ENCODE measurements at regions not wholly inside any gene's neighbourhood (a gene's known extent, or its start where the extent isn't known, plus 50 kb on each side); places are given as distances from the start of the nearest gene placed in this dataset.
"Not testable (repeated sequence)": the region's sequence is repeated elsewhere in the genome, so short reads cannot be mapped to it uniquely, and the experiment has no call there.

DNA sequence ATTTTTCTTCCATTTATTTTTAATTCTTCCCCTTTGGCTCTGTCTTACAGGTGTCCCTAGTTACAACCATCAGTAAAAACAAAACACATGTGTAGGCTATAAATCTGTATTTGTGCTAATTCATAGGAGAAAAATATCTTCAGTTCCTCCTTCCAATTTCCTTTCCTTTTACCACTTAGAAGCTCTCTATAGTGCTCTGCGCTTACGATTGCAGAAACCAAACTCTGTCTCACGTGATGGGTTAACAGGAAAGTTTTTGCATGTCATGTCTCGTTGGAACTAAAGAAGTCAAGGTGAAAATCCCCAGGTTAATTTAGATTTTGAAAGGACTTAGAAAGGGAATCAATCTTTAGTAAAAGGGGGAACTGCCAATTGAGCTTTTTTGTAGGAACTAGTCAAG is 1390.5 kb upstream of the ZEB2 start:
- DNase-seq = no peak

DNA sequence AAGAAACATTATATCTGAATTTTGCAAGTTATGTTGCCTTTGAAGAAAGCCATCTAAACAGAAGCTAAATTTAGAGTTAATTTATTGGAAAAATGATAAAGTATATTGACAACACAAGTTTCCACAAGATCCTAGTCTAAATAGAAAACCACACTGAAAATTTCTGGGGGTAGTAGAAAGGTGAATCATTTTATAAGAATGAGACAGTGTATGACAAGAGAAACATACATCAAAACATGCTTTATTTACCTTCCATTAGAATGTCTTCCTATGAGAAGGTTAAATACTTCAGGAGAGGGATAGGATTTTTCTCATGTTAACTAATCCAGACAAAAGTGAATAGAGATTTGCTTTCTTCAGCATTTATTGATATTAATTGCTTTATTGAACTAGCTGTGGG is 1389.8 kb upstream of the ZEB2 start:
- DNase-seq = no peak

DNA sequence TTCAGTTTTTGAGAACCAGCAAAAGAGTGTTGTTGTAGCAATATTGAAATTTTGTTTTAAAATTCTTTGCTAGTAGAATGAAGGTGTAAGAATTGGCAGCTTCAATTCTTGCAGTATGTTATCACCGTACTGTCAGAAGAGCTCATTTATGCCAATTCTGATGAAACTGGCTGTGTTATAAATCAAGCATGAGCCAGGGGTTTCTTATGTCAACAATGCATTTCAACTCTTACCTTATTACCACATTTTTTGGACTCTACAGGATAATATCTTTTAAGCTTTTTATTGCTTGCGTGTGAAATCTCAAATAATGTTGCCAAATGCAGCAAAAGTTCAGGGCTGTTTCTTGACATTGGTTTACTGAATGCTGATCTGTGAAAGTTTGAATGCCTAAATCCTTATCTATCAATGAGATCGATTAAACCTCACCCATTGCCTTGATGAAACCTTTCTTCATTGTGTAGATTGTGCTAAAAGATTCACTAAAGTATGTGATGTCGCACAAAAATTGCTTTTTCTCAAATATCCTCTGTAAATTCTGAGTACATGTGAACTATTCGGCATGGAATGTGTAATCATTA is 1389.3 kb upstream of the ZEB2 start:
- DNase-seq = no peak

DNA sequence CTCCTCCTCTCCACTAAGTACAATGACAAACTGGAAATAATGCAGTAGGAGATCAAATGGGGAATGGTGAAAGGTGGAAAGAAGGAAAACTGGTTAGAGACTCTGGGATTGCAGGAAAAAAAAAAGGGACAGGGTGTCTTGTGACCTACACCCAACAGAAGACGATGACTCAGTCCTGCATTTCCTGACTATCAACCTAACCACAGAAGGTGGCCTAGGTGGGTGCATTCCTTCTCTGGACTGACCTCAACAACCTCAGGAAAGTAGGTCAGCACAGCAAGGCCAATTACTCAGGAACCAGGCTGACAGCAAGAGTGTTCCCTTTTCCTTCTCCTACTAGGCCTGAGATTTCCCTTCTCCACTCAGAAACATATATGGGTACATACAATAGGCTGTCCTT is 1386.4 kb upstream of the ZEB2 start:
- DNase-seq = no peak

DNA sequence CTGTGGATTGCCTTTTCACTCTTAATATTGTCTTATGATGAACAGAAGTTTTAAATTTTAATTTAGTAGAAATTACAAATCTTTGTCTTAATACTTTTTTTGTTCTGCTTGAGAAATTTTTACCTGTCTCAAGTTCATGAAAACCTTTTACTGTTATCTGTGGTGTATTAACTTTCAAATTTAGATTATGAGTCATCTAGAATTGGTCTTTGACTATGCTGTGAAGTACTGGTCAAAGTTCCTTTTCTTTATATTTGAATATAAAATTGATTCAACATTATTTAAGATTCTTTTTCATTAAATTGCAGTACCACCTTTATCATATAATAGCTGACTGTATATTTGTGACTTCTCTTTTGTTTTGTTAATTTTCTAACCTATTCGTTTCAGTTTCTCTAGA is 1385.5 kb upstream of the ZEB2 start:
- DNase-seq = no peak

DNA sequence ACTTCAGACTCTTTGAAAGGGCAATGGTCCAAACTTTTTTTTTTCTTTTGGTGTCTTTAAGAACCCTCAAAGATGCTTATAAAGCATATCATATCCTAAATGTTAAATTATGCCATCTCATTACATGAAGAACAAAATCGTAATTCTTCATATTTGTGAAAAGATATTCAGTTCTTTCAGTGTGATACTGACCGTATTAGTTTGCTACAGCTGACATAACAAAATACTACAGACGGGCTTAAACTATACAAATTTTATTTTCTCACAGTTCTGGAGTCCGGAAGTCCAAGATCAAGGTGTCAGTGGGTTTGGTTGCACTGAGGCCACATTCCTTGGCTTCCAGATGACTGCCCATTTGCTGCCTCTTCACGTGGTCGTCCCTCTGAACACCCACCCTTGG is 1377.2 kb upstream of the ZEB2 start:
- DNase-seq = no peak

DNA sequence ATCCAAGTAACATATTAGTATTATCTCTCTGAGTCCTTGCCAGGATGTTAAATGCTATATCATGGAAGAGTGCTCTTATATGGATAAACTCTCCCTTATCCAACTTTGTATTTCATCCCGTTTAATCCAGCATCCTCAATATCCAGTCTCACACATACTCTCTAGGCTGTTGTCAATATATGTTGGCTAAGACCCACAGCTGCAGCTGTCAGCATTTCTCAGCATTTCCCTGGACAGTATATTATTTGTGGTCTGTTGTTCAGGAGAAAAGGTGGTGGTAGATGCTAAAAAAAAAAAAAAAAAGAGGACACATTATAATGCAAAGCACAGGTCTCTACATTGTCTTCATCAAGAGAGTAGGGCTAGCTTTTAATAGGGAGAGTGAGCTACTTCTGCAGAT is 1368.0 kb upstream of the ZEB2 start:
- no peak for DNase-seq

DNA sequence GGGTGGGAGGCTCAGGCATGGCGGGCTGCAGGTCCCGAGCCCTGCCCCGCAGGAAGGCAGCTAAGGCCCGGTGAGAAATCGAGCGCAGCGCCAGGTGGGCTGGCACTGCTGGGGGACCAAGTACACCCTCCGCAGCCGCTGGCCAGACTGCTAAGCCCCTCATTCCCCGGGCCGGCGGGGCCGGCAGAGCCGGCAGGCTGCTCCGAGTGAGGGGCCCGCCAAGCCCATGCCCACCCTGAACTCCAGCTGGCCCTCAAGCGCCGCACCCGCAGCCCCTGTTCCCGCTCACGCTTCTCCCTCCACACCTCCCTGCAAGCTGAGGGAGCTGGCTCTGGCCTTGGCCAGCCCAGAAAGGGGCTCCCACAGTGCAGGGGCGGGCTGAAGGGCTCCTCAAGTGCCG is 1361.1 kb upstream of the ZEB2 start:
- not testable (repeated sequence) for DNase-seq

DNA sequence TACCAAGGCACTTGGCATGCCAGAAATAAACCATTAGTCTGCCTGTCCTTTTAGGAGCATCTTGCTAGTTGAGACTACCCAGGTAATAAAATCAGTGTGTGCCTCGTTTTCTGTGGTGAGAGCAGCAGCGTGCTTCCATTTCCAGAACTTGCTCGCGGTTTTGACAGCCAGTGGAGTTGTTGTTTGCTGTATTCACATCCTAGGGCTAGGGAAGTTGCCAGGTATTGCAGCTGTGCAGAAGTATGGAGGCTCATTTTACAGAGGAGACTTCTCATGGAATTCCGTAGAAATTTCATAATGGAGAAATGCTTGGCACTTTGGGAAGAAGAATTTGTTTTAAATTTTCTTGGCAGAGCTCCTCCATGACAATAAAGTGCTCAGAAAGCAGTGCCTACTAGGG is 1355.1 kb upstream of the ZEB2 start:
- no peak for DNase-seq

DNA sequence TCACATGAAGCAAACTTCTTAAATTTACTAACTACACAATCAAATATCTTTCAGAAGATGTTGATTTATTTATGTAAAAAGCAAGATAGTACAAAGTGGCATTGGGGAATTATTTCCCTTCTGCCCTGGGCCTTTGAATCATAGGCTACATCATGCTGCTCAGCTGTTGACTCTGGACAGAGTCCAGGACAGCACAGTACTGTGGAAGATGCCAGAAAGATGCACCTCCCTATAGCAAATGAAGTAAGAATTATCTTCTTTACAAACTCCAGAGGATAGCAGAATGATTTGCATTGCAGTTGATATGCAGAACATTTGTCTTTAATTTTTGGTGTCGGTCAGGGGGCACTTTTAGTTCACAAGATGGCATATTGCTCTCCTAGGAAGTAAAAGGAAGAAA is 1354.5 kb upstream of the ZEB2 start:
- no peak for DNase-seq

DNA sequence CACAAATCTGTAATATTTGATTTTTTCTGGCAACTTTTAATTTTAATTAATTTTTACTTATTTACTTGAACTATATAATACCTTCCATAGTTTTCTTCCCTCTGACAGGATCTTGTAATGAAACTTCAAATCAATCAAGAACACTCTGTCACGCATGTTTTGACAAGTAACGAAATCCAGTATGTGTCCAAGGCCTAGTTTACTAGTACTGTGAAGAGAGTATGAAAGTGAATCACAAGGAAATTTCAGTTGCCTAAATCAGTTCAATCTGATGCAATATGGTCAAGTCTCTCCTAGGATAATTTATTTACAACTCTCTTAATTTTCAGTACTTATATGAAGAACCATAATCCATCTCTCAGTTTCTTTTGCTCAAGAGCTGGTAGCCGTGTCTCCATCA is 1344.6 kb upstream of the ZEB2 start:
- no peak for DNase-seq

DNA sequence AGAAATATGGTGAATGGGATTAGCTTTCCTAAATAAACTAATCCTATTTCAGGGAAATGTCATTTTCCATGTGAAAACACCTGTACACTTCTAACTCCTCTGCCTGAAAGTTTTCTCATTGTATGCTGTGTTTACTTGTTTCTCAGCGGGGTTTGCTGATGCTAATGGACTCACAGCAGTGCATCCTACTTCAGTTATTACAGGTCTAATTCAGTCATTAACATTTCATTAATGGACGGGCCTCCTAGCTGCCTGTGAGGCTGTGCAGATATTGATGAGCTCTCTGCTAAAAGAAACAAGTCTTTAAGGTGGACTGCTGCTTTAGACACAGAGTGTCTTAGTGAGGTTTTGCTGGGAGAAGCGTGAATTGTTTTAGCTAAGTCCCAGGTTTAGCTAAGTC is 1342.0 kb upstream of the ZEB2 start:
- DNase-seq = no peak

DNA sequence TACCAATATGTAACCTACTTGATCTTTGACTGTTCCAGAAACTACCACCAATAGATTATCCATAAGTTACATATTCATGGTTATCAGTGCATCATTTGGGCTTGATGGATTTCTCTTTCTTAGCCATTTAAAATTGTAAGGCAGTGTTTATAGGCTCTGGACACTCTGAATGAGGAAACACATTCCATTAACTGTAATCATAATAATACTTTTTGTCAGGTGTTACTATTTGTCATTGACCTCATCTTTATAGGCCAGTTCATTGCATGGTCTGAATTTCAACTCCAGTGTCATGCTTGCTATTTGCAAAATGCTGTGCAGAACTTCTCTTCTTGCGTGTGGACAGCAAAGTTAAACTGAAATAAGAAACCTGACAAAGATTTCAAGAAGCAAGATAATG is 1340.2 kb upstream of the ZEB2 start:
- DNase-seq = no peak

DNA sequence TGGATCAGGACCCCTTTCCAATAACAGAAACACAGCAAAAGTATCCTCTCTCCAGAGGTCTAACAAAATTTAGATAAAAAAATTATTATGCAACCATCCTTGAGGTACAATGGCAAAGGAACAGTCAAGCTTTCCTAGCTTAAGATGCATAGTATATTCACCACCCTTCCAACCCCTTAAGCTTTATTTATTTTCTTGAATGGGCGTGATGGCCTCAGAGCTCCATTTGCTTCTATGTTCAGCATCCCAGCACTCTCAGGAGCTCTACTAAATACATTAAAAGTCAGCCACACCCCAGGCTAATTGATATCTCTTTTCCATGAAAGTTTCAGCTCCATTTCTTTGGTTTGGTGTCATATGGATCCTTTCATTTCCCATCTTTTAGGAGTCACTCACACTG is 1335.2 kb upstream of the ZEB2 start:
- DNase-seq = no peak

DNA sequence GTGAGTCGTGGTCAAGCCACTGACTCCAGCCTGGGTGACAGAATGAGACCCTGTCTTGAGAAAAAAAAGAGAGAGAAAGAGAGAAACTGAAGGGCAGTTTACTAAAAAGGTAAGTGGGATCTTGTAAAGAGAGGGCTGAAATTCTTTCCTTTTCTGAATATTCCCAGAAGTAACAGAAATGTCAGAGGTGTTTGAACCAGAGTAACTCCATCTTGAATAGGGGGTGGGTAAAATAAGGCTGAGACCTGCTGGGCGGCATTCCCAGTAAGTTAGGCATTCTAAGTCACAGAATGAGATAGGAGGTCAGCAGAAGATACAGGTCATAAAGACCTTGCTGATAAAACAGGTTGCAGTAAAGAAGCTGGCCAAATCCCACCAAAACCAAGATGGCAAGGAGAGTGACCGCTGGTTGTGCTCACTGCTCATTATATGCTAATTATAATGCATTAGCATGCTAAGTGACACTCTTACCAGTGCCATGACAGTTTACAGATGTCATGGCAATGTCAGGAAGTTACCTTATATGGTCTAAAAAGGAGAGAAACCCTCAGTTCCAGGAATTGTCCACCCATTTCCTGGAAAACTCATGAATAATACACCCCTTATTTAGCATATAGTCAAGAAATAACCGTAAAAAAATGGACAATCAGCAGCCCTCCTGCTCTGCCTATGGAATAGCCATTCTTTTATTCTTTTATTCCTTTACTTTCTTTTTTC is 1334.3 kb upstream of the ZEB2 start:
- no peak for DNase-seq

DNA sequence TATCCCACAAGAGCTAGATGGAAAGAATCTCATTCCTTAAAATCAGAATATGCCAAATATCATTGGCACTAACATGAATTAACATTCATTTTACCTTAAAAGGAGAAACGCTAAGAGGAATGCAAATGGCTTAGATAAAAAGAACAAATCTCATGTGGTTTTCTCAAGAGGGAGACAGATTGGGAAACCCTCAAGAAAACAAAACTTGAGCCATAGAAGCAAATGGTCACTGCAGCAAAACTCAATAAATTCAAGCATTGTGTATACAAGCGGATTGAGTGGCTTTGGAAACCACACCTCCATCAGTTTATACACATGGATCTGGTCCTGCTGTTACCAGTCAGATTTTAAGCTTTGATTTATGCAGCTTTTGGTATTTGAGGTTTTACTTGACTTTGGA is 1331.8 kb upstream of the ZEB2 start:
- peak in 1 of 2 experiments; percentile 1 for DNase-seq

DNA sequence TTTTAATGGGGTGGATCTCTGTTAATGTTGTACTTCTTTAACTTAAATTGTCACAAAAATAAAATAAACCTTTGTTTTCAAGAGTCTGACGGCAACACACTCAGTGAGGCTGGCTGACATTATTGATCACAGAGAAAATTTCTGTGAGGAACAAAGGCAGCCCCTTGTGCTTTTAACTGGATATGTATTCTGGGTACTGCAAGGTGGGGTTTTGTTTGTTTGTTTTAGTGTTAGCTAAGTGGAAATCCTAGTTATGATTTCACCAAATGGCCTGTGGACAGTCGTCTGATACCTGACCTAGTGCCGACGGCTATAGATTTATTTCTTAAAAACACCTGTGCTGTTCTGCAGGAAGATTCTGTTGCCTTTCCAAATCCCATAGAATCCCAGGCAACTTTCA is 1329.5 kb upstream of the ZEB2 start:
- DNase-seq = no peak

DNA sequence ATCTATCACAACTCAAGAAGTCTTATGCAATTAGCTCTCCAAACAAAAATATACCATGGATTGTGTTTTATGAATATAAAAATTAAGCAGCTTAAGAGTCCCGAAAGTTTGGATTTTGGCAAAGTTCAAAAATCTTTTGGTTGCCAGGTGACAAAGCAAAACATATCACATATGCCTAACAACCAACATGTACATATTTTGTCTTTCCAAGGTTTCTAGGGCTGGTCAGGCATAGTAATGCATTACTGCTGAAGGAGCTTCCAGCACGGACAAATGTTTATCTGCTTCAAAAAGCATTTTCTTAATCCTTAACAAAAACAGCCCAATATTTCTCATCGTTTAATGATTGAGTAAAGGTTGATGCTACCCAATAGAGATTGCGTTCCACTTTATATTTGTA is 1327.1 kb upstream of the ZEB2 start:
- DNase-seq = no peak

DNA sequence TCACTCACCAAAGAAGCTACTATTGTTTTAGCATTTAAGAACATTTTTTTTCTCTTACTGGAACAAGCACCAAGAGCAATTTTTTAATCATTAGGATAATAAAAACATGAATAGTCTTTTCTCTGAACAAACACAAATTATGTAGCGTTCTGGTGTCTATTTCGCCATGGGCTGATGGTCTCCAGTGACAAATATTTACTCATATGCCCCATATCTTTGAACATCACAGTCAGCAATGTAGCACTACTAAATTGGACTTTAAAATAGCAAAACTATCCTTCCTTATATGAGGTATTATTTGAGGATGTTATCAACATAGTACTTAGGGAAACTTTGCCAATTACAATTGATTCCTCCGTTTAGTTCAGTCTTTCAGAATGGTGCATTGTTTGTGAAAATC is 1326.0 kb upstream of the ZEB2 start:
- no peak for DNase-seq

DNA sequence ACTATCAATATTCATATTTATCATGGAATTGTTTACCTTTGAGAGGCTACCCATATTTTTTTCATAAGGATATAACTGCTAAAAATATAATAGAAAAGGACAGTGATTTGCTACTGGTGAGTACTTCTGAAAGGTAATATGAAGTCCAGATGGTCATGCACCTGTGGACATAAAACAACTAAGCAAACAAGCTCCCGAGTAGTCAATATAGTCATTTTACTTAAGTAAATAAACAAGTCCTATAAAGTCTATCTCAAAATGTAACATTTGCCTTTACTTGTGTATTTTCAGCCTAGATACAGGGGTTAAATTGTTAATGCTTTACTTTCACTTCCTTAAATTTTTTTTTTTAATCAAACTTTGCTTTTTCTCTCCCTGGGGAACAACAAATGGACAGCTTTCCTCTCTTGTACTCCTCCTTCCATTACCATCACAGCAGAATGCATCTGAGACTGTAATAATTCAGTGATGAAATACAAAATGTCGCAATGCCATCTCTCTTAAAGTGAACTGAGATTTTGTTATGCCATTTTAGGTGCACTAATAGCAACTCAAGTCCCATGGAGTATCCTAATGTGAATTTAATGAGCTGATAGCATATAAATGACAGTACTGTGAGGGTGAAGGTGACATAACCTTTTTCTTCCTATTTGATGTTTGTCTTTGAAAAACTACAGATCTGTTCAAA is 1325.4 kb upstream of the ZEB2 start:
- DNase-seq = peak; percentile 22 to 42

DNA sequence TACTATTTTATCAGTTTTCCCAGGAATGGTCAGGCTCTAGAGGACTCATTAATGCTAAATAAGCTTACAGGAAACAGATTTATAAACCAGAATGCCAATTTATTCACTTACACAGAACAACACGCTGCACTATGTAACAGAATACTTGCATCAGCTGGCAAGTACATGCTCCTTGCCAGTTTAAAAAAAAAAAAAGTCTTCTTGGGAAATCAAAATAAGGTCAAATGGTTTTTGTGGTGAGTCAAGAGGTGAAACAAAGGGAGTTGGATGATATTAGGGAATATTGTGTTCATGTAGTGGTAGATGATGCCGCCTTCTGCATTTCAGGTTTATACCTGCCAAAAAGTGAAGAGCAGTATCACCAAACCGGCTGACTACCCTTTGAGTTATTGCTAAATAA is 1322.1 kb upstream of the ZEB2 start:
- DNase-seq = no peak

DNA sequence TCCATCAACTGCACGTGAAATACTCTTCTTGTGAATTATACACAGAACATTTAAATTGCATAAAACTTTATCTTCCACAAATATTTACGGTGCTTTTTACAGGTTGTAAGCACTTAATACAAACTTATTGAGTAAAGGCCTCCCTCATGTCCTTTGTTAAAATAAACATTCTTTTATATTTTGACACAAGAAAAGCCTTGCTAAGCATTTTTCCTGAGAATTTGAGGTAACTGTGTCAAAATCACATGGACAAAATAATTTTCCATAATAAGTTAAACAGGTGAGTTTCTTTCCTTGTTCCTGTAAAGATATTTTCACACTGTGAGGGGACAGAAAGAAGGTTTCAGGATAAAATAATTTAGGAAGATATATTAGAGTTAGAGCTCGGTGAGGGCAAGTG is 1317.1 kb upstream of the ZEB2 start:
- DNase-seq = no peak

DNA sequence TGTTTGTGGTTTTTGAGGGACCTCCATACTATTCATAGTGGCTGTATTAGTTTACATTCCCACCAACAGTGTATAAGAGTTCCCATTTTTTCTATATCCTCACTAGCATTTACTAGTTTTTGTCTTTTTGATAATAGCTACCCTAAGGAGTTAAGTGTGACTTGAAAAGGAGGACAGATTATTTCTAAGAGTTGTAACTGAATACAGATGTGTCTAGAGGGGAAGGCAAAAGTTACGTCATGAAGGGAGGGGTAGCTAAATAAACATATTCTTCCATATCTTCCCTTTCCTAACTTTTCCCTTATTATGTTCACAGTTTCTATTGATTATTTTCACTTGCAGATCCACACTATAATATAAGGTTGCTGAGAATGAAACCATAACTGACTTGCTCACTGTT is 1315.7 kb upstream of the ZEB2 start:
- no peak for DNase-seq

DNA sequence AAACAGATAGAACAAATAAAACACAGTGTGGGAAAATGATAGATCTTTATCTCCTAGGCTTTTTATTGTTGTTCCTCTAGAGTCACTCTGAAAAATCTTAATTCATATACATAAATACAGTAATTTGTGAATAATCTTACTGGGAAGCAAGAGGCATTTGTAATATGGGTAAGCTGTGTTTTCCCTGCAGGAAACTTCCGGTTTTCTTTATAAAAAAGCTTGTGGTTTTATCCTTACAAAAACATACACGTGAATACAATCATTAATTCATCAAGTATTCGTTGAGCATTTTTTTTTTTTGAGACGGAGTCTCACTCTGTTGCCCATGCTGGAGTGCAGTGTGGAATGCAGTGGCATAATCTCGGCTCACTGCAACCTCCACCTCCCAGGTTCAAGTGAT is 1312.8 kb upstream of the ZEB2 start:
- no peak for DNase-seq

DNA sequence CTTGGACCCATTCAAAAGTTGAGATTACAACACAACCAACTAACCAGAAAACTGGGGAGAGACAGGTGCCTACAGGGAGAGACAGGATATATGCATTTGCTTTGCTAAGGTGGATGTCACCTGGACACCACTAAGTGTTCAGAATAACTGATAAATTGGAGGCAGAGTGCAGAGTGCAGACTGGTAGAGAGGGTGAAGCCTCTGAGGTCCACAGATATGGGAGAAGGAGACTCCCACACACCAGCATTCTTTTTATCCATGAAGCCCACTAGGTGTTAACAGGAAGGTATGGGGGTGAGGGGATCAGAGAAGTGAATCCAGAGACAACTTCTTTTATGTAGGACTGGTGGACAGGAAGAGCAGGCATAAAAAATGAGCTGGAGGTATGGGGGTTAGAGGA is 1310.0 kb upstream of the ZEB2 start:
- no peak for DNase-seq
